ENCODE measurements at regions not wholly inside any gene's neighbourhood (a gene's known extent, or its start where the extent isn't known, plus 50 kb on each side); places are given as distances from the start of the nearest gene placed in this dataset.
"Not testable (repeated sequence)": the region's sequence is repeated elsewhere in the genome, so short reads cannot be mapped to it uniquely, and the experiment has no call there.

- no peak for DNase-seq
These were observed 140.2 kb downstream of the NUFIP1 start for GRCh38 chr13:44848920-44849676.

GRCh38 chr13:44845281-44846058 is 143.8 kb downstream of the NUFIP1 start:
- not testable (repeated sequence) for DNase-seq

DNA sequence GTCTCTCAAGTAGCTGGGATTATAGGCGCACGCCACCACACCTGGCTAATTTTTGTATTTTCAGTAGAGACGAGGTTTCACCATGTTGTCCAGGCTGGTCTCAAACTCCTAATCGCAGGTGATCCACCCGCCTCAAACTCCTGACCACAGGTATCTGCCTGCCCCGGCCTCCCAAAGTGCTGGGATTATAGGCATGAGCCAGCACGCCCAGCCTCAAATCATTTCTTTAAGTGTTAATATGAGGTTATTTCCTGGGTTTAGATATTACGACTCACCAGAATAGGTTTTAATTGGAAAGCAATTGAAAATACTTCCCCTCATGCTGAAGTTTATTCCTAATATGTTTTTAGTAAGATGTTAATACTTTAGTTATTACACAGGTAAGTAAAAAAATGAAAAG is 144.5 kb downstream of the NUFIP1 start:
- no peak for DNase-seq

DNA sequence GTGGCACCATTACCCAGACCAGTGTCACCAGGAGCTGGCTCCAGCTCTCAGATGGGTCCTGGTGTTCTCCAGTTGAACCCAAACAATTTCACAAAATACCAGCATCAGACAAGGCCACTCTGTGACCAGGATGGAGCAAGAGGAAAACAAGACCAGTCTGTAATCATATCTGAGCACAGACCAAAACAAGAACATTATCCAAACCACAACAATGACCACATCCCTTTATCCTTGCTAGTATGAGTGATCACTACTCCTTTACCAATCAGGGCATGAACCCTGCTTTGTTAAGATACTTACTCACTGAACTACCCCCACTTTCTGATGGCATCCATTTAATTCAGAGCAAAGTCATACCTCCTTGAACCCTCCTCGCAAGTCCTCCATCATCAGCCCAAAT is 145.9 kb downstream of the NUFIP1 start:
- DNase-seq: no peak

- DNase-seq: no peak
These were observed 147.1 kb downstream of the NUFIP1 start for GRCh38 chr13:44842158-44842557.

- DNase-seq: no peak
These were observed 149.1 kb downstream of the NUFIP1 start for GRCh38 chr13:44840131-44840530.

DNA sequence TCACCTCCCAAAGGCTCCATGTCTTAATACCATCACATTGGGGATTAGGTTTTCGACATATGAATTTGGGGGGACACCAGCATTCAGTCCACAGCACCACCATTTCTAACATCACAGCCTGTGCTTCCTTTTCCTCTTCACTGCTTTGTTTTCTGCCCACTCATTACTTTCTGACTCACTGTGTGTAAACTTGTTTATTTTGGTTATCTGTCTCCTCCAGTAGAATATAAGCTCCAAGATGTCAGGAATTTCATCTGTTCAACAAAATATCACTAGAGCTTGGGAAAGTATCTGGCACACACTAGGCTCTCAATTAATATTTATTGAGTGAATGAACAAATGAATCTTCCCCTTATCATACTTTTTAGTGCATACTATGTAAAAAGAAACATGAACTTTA is 152.0 kb downstream of the NUFIP1 start:
- DNase-seq: no peak

DNA sequence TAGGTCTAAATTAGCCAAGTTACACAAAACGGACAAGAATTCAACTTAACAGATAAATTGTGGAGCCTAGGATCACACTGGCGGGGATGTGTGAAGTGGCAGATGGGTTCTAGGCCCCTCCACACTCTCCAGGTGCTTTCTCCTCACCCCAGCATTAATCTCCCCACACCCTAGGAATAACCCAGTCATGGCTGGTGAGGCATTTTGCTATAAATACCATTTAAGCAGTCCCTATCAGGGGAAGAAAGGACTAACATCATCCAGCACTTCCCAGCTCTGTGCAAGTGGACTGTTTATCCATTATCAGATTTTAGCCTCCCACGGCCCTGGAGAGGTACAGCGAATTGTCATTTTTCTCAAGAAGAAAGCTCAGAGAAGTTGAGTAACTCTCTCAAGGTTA is 154.9 kb downstream of the NUFIP1 start:
- DNase-seq: no peak

GRCh38 chr13:44833626-44834025 is 155.6 kb downstream of the NUFIP1 start:
- no peak for DNase-seq

DNA sequence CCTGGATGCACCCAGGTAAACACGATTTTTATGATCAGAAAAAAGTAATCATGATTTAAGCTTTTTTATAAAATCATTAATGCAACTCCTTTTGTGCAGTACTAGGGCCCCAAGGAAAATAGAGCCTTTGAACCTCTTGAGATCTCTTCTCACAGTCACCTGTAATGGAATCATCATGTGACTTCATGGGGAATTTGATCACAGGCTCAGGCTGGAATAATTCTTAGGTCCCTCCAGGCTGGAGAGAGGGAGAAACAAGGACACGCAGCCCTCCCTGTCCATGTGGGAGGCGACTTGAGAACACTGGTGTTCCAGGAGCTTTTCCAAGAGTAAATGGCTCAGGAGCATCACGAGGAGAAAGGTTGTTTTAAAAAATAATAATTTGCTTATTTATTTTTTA is 156.1 kb downstream of the NUFIP1 start:
- no peak for DNase-seq

- DNase-seq: no peak
These were observed 162.5 kb downstream of the NUFIP1 start for GRCh38 chr13:44826591-44827350.

- DNase-seq: no peak
These were observed 163.3 kb downstream of the NUFIP1 start for GRCh38 chr13:44825953-44826352.

DNA sequence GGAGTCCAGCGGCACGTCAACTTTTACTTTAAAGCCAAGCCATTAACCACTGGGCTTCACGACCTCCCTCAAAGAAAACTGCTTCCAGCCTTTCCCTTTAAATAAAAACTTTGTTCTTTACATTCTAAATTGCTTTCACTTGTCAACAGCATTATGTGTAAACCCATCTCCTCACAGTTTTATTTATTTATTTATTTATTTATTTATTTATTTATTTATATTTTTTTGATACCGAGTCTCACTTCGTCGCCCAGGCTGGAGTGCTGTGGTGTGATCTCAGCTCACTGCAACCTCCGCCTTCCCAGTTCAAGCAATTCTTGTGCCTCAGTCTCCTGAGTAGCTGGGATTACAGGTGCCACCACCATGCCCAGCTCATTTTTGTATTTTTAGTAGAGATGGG is 165.7 kb downstream of the NUFIP1 start:
- not testable (repeated sequence) for DNase-seq

- no peak for DNase-seq
These were observed 167.0 kb downstream of the NUFIP1 start for GRCh38 chr13:44822291-44822690.

DNA sequence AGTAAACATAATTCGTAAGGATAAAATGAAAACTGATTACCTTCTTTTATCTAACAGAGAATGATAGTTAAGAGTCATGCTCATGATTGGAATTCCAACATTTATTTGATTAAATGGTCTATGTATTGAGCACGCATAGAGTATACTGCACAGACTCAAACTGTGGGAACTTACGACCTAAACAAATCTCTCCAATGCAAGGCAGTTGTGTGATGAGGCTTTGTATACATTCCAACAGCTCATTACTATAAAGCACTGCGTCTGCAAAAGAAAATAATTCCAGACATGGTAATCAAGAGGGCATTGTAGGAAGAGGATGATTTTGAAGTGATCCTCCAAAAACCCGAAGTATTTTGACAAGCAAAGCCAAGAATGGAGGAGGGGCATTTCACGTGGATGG is 169.5 kb downstream of the NUFIP1 start:
- DNase-seq: no peak

DNA sequence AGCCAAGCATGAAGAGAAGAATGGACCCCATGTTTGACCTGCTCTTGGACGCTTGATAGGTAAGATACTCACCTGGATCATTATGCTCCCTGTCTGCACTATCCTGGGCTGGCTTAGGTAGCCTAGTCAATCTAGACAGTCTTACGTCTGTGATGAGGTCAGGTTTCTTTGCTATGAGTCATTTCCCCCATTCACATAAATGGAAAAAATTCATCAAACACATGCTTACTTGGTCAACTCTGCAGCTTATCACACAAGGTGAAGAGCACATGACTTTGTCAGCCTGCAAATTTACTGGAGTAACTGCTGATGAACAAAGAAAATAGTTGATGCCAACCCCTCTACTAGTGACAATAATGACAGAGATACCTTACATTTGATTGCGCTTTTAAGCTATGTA is 170.0 kb downstream of the NUFIP1 start:
- no peak for DNase-seq

- DNase-seq: peak; percentile 47
These were observed 170.8 kb downstream of the NUFIP1 start for GRCh38 chr13:44818428-44818827.

DNA sequence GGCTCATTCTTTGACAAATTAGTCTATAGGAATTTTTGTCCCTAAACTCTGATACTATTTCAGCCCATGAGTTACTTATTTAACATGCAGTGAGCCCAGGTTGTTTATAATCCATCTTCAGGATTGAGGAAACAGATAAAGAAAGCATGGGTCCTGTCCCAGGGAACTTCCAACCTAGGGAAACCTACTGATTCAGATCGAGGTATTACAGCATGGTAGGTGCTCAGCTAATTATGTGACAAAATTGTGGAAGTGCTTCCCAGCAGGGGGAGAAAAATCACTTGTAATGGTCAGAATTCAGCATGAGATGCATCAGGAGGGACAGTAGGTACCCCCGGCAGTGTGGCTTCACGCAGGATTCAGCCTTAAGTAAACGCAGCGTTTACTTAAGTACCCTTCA is 171.3 kb downstream of the NUFIP1 start:
- no peak for DNase-seq

- no peak for DNase-seq
These were observed 172.1 kb downstream of the NUFIP1 start for GRCh38 chr13:44817131-44817671.

DNA sequence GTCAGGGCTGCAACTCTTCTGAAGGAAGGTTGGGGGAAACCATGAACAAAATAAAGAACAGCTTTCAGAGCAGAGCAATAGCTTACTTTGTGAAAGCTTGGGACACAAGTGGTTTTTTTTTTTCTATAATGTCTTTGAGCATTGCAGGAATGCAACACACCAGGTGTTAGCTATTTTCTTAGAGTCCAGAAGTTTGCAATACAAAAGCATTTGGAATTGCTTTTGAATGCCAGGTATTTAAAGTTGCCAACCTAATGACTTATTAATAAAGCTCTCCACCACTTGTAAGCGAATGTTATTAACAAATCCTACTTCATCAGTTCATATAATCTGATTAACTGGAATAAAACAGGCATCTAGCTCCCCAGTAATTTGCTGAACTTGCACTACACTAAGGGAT is 172.6 kb downstream of the NUFIP1 start:
- no peak for DNase-seq

GRCh38 chr13:44815623-44816022 is 173.6 kb downstream of the NUFIP1 start:
- DNase-seq: no peak

DNA sequence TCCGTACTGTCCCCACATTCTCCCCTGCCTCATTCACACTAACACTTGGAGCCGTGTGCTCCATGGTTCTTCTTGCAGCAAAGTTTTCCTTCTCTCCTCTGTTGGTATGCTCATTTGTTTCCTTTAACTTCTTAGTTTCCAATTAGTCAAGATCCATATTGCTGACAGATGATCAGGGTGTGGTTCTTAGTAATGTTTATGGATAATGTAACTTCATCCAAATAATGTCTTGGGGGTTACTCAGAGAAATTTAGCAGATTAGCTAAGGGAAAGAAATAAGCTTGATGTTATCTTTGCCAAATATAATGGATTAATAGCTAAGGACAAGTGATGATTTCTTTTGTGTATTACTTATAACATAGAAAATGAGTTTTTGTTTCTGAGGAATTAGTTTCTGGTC is 174.4 kb downstream of the NUFIP1 start:
- DNase-seq: no peak

GRCh38 chr13:44814161-44814560 is 175.1 kb downstream of the NUFIP1 start:
- DNase-seq: no peak
